OCI-LY7 (cell line): ENCODE measurements at regions not wholly inside any gene's neighbourhood (a gene's known extent, or its start where the extent isn't known, plus 50 kb on each side); places are given as distances from the start of the nearest gene placed in this dataset.

Experiments used
- BruUV-seq: library from RNA; stranded (reverse); fragments of 400-500 nt; replicated peaks from 2 replicates; lab custom pipeline; 2021; lab: Mats Ljungman, UMichigan
- CTCF ChIA-PET: fragments of 300-600 bp; sonication (Branson Sonifier 250); formaldehyde crosslinking; loops from one replicate; lab custom pipeline; 2022; ENCODE audit warnings: antibody characterized with exemption; ENCODE audit not compliant: unreplicated experiment; lab: Charles Lee
- POLR2A ChIA-PET: fragments of 300-600 bp; sonication (Branson Sonifier 250); formaldehyde crosslinking; loops from one replicate; lab custom pipeline; 2022; ENCODE audit warnings: antibody characterized with exemption; lab: Charles Lee
- DNase-seq: peaks from one replicate; pipeline ENCODE4 v3.0.0-alpha.2; 2015; ENCODE audit warnings: low spot score
- H2AFZ ChIP-seq: fragments of 200-600 bp; sonication (generic), shearing (Covaris generic); 2 replicates; pipeline ENCODE4 v1.6.1; 2014; ENCODE audit warnings: mild to moderate bottlenecking, antibody characterized with exemption, low read length, moderate library complexity
- H3K27ac ChIP-seq: fragments of 200-600 bp; sonication (generic); 2 replicates; pipeline ENCODE4 v1.5.1; 2014; ENCODE audit warnings: mixed run types, low read depth, mild to moderate bottlenecking, moderate library complexity, low read length, inconsistent platforms; ENCODE audit not compliant: poor library complexity, severe bottlenecking
- H3K36me3 ChIP-seq: fragments of 200-600 bp; sonication (generic); 2 replicates; pipeline ENCODE4 v1.6.1; 2014; ENCODE audit warnings: mild to moderate bottlenecking, antibody characterized with exemption, low read length, moderate library complexity, mixed read lengths; ENCODE audit not compliant: insufficient read depth
- H3K4me1 ChIP-seq: fragments of 200-600 bp; sonication (generic); 2 replicates; pipeline ENCODE4 v1.5.1; 2014; ENCODE audit warnings: mild to moderate bottlenecking, low read length; ENCODE audit not compliant: insufficient read depth, poor library complexity, severe bottlenecking
- H3K4me2 ChIP-seq: fragments of 200-600 bp; sonication (generic); 2 replicates; pipeline ENCODE4 v1.6.1; 2014; ENCODE audit warnings: mild to moderate bottlenecking, low read length
- H3K4me3 ChIP-seq: fragments of 200-600 bp; sonication (generic); 2 replicates; pipeline ENCODE4 v1.5.1; 2014; ENCODE audit warnings: mild to moderate bottlenecking, low read depth, low read length; ENCODE audit not compliant: poor library complexity, severe bottlenecking
- H3K79me2 ChIP-seq: fragments of 200-600 bp; sonication (generic); 2 replicates; pipeline ENCODE4 v1.6.1; 2016; ENCODE audit warnings: low read depth, mild to moderate bottlenecking, low read length, moderate library complexity, mixed read lengths; ENCODE audit not compliant: insufficient read depth
- H3K9me2 ChIP-seq: fragments of 200-600 bp; sonication (generic); 2 replicates; pipeline ENCODE4 v1.6.1; 2016; ENCODE audit warnings: mild to moderate bottlenecking, low read length, mixed read lengths; ENCODE audit not compliant: insufficient read depth
- H3K9me3 ChIP-seq: fragments of 200-600 bp; sonication (generic); 2 replicates; pipeline ENCODE4 v1.6.1; 2014; ENCODE audit warnings: mild to moderate bottlenecking, mixed run types, low read length, mixed read lengths
- H4K20me1 ChIP-seq: fragments of 200-600 bp; sonication (generic); 2 replicates; pipeline ENCODE4 v1.6.1; 2014; ENCODE audit warnings: mild to moderate bottlenecking, antibody characterized with exemption, low read length, moderate library complexity, mixed read lengths; ENCODE audit not compliant: insufficient read depth
- CTCF ChIP-seq: fragments of 200-600 bp; sonication (generic); conservative IDR thresholded peaks from 2 replicates; pipeline ENCODE4 v1.5.1; 2014; ENCODE audit warnings: mild to moderate bottlenecking, antibody characterized with exemption, low read length, moderate library complexity, mixed read lengths
- EZH2phosphoT487 ChIP-seq: fragments of 200-600 bp; sonication (generic); IDR thresholded peaks from 2 replicates; pipeline ENCODE4 v1.6.1; 2018; ENCODE audit warnings: low read depth, borderline replicate concordance, mild to moderate bottlenecking, mixed run types, antibody characterized with exemption, low read length, moderate library complexity, mixed read lengths
- intact Hi-C: fragments of 100-400 bp; cut with micrococcal nuclease; formaldehyde crosslinking; loops from one replicate; pipeline ENCODE4 v1.10.0; 2022; ENCODE audit not compliant: unreplicated experiment

- DNase-seq, result no peak
- POLR2A ChIA-PET, result no interaction called here
- Histone ChIP-seq H3K27ac (no peak overlapping the region), H4K20me1 (no peaks in the 10 kb centered on the region), H3K9me3 (no peaks in the 10 kb centered on the region), H3K9me2 (no peaks in the 10 kb centered on the region), H3K79me2 (no peaks in the 10 kb centered on the region), H3K36me3 (no peaks in the 10 kb centered on the region), H3K4me2 (no peak overlapping the region), H2AFZ (no peak overlapping the region), H3K4me3 (no peak overlapping the region), H3K4me1 (no peaks in the 10 kb centered on the region)
- intact Hi-C loops, result no loop called here
- TF ChIP-seq EZH2phosphoT487, result no peak
- no peak for TF ChIP-seq CTCF
- BruUV-seq, result no TSS peak
- CTCF ChIA-PET, result no interaction called here
Measured at GRCh38 chr3:150238048-150238802, 169.9 kb upstream of the TSC22D2 start.

GRCh38 chr3:150237490-150237889 is 170.6 kb upstream of the TSC22D2 start:
- TF ChIP-seq EZH2phosphoT487, result no peak
- TF ChIP-seq CTCF, result no peak
- no peak overlapping the region for H3K4me2 ChIP-seq
- no peak overlapping the region for H3K27ac ChIP-seq
- intact Hi-C loops, result no loop called here
- H4K20me1 ChIP-seq, result no peaks in the 10 kb centered on the region
- H3K36me3 ChIP-seq, result no peaks in the 10 kb centered on the region
- no peak overlapping the region for H2AFZ ChIP-seq
- H3K79me2 ChIP-seq, result no peaks in the 10 kb centered on the region
- POLR2A ChIA-PET, result no interaction called here
- H3K4me3 ChIP-seq, result no peak overlapping the region
- H3K9me2 ChIP-seq, result no peaks in the 10 kb centered on the region
- BruUV-seq, result no TSS peak
- CTCF ChIA-PET, result no interaction called here
- no peaks in the 10 kb centered on the region for H3K4me1 ChIP-seq
- DNase-seq, result no peak
- no peaks in the 10 kb centered on the region for H3K9me3 ChIP-seq

GRCh38 chr3:150236316-150237082 is 171.6 kb upstream of the TSC22D2 start:
- CTCF ChIA-PET, result no interaction called here
- no peak overlapping the region for H2AFZ ChIP-seq
- BruUV-seq, result no TSS peak

More at GRCh38 chr3:150236316-150237082, 171.6 kb upstream of the TSC22D2 start:
- Histone ChIP-seq H3K4me2 (no peak overlapping the region), H3K27ac (no peak overlapping the region), H3K36me3 (no peaks in the 10 kb centered on the region), H3K79me2 (no peaks in the 10 kb centered on the region), H3K9me2 (no peaks in the 10 kb centered on the region), H4K20me1 (no peaks in the 10 kb centered on the region), H3K4me3 (no peak overlapping the region), H3K4me1 (no peaks in the 10 kb centered on the region), H3K9me3 (no peaks in the 10 kb centered on the region)
- intact Hi-C loops, result no loop called here
- TF ChIP-seq EZH2phosphoT487 (no peak), CTCF (no peak)
- POLR2A ChIA-PET, result no interaction called here
- no peak for DNase-seq
